ENCODE measurements at regions not wholly inside any gene's neighbourhood (a gene's known extent, or its start where the extent isn't known, plus 50 kb on each side); places are given as distances from the start of the nearest gene placed in this dataset.
"Not testable (repeated sequence)": the region's sequence is repeated elsewhere in the genome, so short reads cannot be mapped to it uniquely, and the experiment has no call there.

- DNase-seq = no peak
These were observed 303.8 kb upstream of the DDHD1 start for GRCh38 chr14:53456931-53457330.

- no peak for DNase-seq
These were observed 299.0 kb upstream of the DDHD1 start for GRCh38 chr14:53452005-53452673.

GRCh38 chr14:53450871-53451270 is 297.7 kb upstream of the DDHD1 start:
- no peak for DNase-seq

GRCh38 chr14:53448682-53449081 is 295.6 kb upstream of the DDHD1 start:
- no peak for DNase-seq

GRCh38 chr14:53444677-53445312 is 291.7 kb upstream of the DDHD1 start:
- DNase-seq = no peak

- DNase-seq = no peak
These were observed 288.7 kb upstream of the DDHD1 start for GRCh38 chr14:53441789-53442188.

GRCh38 chr14:53437858-53438257 is 284.7 kb upstream of the DDHD1 start:
- no peak for DNase-seq

- peak in 1 of 2 donors; percentile 0 for DNase-seq
These were observed 279.3 kb upstream of the DDHD1 start for GRCh38 chr14:53432378-53432802.

- no peak for DNase-seq
These were observed 277.7 kb upstream of the DDHD1 start for GRCh38 chr14:53430870-53431269.

- DNase-seq = no peak
These were observed 259.9 kb upstream of the DDHD1 start for GRCh38 chr14:53412819-53413675.

GRCh38 chr14:53411125-53411524 is 258.0 kb upstream of the DDHD1 start:
- DNase-seq = no peak

- DNase-seq = no peak
These were observed 256.8 kb upstream of the DDHD1 start for GRCh38 chr14:53409969-53410368.

- no peak for DNase-seq
These were observed 256.2 kb upstream of the DDHD1 start for GRCh38 chr14:53409289-53409688.

- DNase-seq = no peak
These were observed 255.2 kb upstream of the DDHD1 start for GRCh38 chr14:53408175-53408879.

GRCh38 chr14:53406519-53406918 is 253.4 kb upstream of the DDHD1 start:
- no peak for DNase-seq

GRCh38 chr14:53401646-53402045 is 248.5 kb upstream of the DDHD1 start:
- DNase-seq = no peak

- no peak for DNase-seq
These were observed 245.9 kb upstream of the DDHD1 start for GRCh38 chr14:53399057-53399456.

- DNase-seq = no peak
These were observed 245.5 kb upstream of the DDHD1 start for GRCh38 chr14:53398616-53399015.

GRCh38 chr14:53395267-53395666 is 242.1 kb upstream of the DDHD1 start:
- not testable (repeated sequence) for DNase-seq

- no peak for DNase-seq
These were observed 238.6 kb upstream of the DDHD1 start for GRCh38 chr14:53391631-53392285.

GRCh38 chr14:53391156-53391555 is 238.0 kb upstream of the DDHD1 start:
- no peak for DNase-seq

- no peak for DNase-seq
These were observed 236.9 kb upstream of the DDHD1 start for GRCh38 chr14:53390008-53390407.

GRCh38 chr14:53389202-53389601 is 236.1 kb upstream of the DDHD1 start:
- DNase-seq = no peak
